Stimulated activated CD8-positive, alpha-beta memory T cell treated with anti-CD3 and anti-CD28 coated beads, Interleukin-2, amount 100 ng/mL, for 1 hour (primary cell): ENCODE measurements at regions not wholly inside any gene's neighbourhood (a gene's known extent, or its start where the extent isn't known, plus 50 kb on each side); places are given as distances from the start of the nearest gene placed in this dataset.
"Not testable (repeated sequence)": the region's sequence is repeated elsewhere in the genome, so short reads cannot be mapped to it uniquely, and the experiment has no call there.

Experiments used
- DNase-seq, 2 donors: peaks; one replicate each; pipeline ENCODE4 v3.0.0-alpha.2; 2020; ENCODE audit warnings: low read depth in 2 of 2

- no peak for DNase-seq
These were observed 163.0 kb upstream of the NLRP1 start for GRCh38 chr17:5747276-5747675.

GRCh38 chr17:5747964-5748363 is 163.7 kb upstream of the NLRP1 start:
- no peak for DNase-seq

GRCh38 chr17:5753421-5753820 is 169.1 kb upstream of the NLRP1 start:
- DNase-seq, result no peak

GRCh38 chr17:5757314-5757907 is 173.1 kb upstream of the NLRP1 start:
- no peak for DNase-seq

DNA sequence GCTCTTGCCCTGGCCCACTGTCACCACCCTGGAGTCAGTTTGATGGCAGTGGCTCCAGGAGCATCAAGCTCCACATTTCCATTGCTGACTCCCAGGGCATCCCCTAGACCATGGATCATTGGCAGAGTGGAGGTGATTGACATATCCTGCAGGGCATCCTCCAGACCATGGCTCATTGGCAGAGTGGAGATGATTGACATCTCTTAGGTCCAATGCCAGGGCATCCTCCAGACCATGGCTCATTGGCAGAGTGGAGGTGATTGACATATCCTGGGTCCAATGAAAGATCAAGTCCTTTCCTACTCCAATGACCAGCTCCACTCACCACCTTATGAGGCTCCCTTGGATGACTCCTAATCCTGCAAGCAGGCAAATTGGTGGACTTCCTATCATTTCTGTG is 174.3 kb upstream of the NLRP1 start:
- no peak for DNase-seq

DNA sequence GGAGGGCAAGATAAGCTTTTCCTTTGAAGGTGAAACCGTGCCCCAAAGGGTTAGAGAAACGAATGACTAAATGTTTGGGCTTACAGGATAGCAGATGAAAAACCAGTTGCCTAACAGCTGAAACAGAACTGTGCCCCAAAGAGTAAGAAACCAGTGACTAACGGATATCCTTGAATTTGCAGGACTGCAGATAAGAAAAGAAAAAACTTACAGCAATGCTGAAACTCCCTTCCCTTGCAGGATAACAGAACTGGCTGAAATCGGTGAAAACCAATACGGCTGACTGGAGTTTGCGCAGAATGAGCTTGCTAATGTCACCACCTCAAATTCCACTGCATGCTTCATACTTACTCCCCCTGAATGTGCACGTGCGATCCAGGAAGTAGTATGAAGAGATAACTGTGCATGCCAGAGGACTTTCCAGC is 175.2 kb upstream of the NLRP1 start:
- no peak for DNase-seq

DNA sequence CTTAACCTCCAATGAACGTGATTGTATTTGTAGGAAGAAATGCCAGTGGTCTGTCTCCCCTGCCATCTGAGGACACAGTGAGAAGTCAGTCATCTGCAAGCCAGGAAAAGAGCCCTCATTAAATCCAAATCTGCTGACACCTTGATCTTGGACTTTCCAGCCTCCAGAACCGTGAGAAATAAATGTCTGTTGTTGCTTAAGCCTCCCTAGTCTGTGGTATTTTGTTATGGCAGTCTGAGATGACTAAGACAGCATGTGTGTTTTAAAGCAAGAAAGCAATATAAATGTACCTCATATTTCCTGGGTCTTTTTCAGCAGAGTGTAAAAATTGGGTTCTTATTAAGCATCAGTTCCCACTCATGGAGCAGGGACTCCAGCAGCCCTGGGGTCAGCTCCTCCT is 177.9 kb upstream of the NLRP1 start:
- no peak for DNase-seq

- DNase-seq, result no peak
These were observed 179.4 kb upstream of the NLRP1 start for GRCh38 chr17:5763595-5764306.

GRCh38 chr17:5769593-5770354 is 185.5 kb upstream of the NLRP1 start:
- DNase-seq, result no peak

- no peak for DNase-seq
These were observed 186.3 kb upstream of the NLRP1 start for GRCh38 chr17:5770441-5771270.

DNA sequence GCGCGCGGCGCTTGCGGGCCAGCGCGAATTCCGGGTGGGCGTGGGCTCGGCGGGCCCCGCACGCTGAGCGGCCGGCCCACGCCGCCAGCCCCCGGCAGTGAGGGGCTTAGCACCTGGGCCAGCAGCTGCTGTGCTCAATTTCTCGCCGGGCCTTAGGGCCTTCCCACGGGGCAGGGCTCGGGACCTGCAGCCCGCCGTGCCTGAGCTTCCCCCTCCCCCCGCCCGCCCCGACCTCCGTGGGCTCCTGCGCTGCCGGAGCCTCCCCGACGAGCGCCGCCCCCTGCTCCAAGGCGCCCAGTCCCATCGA is 186.9 kb upstream of the NLRP1 start:
- DNase-seq, result not testable (repeated sequence)

GRCh38 chr17:5772017-5772416 is 187.7 kb upstream of the NLRP1 start:
- not testable (repeated sequence) for DNase-seq

DNA sequence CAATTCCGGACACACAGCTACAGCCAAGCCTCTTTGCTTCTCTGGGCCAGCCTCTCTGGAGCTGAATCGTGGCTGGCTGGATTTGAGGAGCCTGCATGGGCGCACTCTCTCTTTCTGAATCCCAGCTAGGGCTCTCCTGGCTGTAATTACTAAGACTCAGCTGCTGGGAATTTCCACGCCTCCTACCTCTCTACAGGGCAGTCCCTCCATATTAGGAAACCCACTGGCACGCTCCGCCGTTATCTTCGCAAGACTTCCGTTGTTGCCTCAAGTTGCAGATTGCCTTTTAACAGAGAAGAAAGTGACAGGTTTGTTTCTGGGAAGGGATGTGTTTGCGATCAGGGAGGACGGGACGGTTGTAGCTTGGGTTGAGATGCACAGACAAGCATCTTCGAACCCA is 188.4 kb upstream of the NLRP1 start:
- DNase-seq, result no peak

DNA sequence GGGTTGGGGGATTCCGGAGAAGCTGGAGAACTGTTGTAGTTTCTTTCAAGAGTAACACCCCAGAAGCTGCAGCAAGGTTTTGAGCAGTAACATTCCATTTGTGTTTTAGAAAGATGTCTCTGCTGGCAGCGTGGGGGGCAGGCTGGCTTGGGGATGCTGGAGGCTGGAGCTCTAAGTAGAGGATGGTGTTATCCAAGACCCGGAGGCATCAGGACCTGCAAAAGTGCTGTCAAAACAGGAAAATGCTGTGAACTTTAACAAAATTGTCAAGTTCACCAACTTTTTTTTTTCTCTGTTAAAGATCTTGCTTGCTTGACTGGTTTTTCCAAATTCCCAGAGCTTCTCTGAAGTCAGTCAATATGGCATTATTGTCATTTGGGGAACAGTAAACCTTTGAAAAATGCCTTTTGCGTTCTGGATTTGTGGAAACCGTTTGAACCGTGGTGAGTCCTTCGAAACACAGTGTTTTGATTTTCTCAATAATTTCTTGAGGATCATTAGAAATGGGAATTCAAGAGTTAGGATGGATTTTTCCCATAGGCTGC is 189.6 kb upstream of the NLRP1 start:
- no peak for DNase-seq

DNA sequence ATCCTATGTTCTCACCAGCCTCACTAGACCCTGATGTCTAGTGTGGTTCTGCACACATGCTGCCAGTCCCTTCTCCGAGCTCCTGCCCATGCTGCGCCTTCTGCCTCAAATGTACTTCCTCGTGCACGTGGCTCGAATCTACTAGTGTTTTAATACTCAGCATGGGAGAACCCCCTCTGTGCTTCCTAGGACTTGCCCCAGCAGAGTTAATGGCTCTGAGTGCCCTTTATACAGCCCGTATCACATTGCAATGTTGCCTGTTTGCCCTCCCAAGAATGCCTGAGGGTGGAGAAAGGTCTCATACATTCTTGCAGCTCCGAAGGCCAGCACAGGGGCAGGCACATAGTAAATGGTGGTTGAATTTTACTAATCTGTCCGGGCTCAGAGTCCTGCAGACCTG is 190.8 kb upstream of the NLRP1 start:
- DNase-seq, result no peak

- no peak for DNase-seq
These were observed 196.2 kb upstream of the NLRP1 start for GRCh38 chr17:5780476-5780875.

- no peak for DNase-seq
These were observed 197.1 kb upstream of the NLRP1 start for GRCh38 chr17:5781236-5781927.

GRCh38 chr17:5783269-5783668 is 199.0 kb upstream of the NLRP1 start:
- no peak for DNase-seq

GRCh38 chr17:5783851-5784250 is 199.5 kb upstream of the NLRP1 start:
- DNase-seq, result no peak

- no peak for DNase-seq
These were observed 200.5 kb upstream of the NLRP1 start for GRCh38 chr17:5784791-5785190.

- DNase-seq, result no peak
These were observed 201.0 kb upstream of the NLRP1 start for GRCh38 chr17:5785338-5785737.
